OCI-LY3 (cell line): ENCODE measurements at regions not wholly inside any gene's neighbourhood (a gene's known extent, or its start where the extent isn't known, plus 50 kb on each side); places are given as distances from the start of the nearest gene placed in this dataset.

Source experiments
- EZH2phosphoT487 ChIP-seq: fragments of 200-600 bp; shearing (Covaris generic); IDR thresholded peaks from 2 replicates; pipeline ENCODE4 v1.6.1; 2018; ENCODE audit warnings: antibody characterized with exemption, mixed run types, low read depth
- TF ChIP-seq, protein P1 (sequence below): fragments of 200-600, 300-600 bp; sonication (generic); IDR thresholded peaks from 2 replicates; pipeline ENCODE4 v1.5.1; 2014; ENCODE audit warnings: antibody characterized with exemption, low read length, low read depth

DNA sequence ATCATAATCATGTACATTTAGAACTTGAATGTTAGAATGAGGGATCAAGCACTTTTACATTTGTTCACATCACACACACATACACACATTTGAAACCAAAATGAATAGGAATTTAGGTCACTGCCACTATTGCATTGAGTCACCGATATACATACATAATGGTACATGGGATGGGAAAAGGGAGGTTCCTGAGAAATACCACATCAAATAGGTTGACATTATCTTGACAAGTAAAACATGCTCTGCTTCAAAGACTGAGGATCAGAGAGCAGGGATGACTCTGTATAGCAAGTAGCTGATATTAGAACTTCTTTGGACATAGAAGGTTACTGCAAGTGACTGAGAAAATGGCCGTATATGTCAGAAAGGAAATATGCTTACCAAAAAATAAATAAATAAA lies 847.2 kb downstream of the PLOD2 start:
- TF ChIP-seq, protein P1, sequence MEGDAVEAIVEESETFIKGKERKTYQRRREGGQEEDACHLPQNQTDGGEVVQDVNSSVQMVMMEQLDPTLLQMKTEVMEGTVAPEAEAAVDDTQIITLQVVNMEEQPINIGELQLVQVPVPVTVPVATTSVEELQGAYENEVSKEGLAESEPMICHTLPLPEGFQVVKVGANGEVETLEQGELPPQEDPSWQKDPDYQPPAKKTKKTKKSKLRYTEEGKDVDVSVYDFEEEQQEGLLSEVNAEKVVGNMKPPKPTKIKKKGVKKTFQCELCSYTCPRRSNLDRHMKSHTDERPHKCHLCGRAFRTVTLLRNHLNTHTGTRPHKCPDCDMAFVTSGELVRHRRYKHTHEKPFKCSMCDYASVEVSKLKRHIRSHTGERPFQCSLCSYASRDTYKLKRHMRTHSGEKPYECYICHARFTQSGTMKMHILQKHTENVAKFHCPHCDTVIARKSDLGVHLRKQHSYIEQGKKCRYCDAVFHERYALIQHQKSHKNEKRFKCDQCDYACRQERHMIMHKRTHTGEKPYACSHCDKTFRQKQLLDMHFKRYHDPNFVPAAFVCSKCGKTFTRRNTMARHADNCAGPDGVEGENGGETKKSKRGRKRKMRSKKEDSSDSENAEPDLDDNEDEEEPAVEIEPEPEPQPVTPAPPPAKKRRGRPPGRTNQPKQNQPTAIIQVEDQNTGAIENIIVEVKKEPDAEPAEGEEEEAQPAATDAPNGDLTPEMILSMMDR: no peak
- no peak for TF ChIP-seq EZH2phosphoT487
